ENCODE measurements at regions not wholly inside any gene's neighbourhood (a gene's known extent, or its start where the extent isn't known, plus 50 kb on each side); places are given as distances from the start of the nearest gene placed in this dataset.

DNA sequence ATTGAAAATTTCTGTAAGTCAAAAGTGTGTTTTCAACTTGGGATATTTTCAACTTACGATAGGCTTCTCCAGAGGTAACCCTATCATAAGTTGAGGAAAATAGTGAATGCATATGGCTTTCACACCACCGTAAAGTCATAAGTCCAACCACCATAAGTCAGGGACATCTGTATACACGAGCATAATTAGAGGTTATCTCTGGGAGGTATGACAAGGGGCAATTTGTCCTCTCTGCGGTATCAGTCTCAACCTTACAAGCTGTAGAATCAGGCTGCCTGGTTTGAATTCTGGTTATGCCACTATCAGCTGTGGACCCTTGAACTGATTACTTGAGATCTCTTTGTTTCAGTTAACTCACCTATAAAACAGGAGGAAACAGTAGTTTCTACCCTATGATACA, 202.9 kb upstream of the JARID2 start:
- Histone ChIP-seq H3K36me3 (ENCODE audit: low read depth) (no peaks in the 10 kb centered on the region), H3K9me3 (ENCODE audit: severe bottlenecking) (no peaks in the 10 kb centered on the region), H3K4me3 (ENCODE audit: severe bottlenecking) (no peak overlapping the region), H3K4me1 (ENCODE audit: insufficient read depth, poor library complexity, severe bottlenecking) (no peaks in the 10 kb centered on the region), H3K27me3 (ENCODE audit: insufficient read depth, poor library complexity, severe bottlenecking) (no peaks in the 10 kb centered on the region), H3K27ac (ENCODE audit: poor library complexity, severe bottlenecking) (no peak overlapping the region)
- DNase-seq (ENCODE audit: low spot score) (no peak), ATAC-seq (ENCODE audit: low read depth) (no peak)
- TF ChIP-seq, protein P1, sequence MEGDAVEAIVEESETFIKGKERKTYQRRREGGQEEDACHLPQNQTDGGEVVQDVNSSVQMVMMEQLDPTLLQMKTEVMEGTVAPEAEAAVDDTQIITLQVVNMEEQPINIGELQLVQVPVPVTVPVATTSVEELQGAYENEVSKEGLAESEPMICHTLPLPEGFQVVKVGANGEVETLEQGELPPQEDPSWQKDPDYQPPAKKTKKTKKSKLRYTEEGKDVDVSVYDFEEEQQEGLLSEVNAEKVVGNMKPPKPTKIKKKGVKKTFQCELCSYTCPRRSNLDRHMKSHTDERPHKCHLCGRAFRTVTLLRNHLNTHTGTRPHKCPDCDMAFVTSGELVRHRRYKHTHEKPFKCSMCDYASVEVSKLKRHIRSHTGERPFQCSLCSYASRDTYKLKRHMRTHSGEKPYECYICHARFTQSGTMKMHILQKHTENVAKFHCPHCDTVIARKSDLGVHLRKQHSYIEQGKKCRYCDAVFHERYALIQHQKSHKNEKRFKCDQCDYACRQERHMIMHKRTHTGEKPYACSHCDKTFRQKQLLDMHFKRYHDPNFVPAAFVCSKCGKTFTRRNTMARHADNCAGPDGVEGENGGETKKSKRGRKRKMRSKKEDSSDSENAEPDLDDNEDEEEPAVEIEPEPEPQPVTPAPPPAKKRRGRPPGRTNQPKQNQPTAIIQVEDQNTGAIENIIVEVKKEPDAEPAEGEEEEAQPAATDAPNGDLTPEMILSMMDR (IDR thresholded peaks at IDR 0.05; ENCODE audit: poor library complexity, severe bottlenecking) = no peak

DNA sequence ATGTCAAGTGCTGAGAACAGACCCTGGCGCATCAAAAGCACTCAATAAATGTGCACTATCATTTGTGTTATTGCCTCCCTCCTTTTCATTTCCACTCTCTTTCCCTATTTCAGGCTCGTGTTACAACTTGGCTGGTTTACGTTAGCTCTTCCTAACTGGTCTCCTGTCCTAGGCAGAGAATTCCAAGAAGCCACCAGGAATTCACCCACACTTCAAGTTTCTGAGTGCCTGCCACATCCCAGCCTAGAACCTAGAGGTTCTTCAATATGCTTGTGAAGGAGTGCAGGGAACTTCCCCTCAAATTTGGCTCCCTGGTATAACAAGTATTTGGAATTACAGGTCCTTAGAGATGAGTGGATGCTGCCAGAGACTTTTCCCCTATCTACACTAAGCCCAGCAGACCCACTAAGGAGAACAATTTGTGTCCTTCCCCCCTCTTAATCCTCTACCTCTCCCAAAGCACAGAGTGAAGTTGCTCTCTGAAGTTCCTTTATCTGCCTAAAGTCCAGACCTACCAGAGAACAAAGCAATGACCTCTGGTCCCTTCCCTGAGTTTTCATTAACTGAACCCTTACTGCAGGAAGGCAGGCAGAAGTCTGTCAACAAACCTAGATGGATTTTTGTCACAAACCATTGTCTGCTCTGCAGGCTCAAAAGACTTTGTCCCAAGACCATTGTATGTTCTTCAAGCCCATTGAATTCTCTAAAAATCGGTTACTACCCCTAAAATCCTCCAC, 201.6 kb upstream of the JARID2 start:
- Histone ChIP-seq H3K4me1 (ENCODE audit: insufficient read depth, poor library complexity, severe bottlenecking) (no peaks in the 10 kb centered on the region), H3K27me3 (ENCODE audit: insufficient read depth, poor library complexity, severe bottlenecking) (no peaks in the 10 kb centered on the region), H3K4me3 (ENCODE audit: severe bottlenecking) (no peak overlapping the region), H3K36me3 (ENCODE audit: low read depth) (no peaks in the 10 kb centered on the region), H3K9me3 (ENCODE audit: severe bottlenecking) (no peaks in the 10 kb centered on the region), H3K27ac (ENCODE audit: poor library complexity, severe bottlenecking) (no peak overlapping the region)
- no peak for ATAC-seq (ENCODE audit: low read depth)
- DNase-seq (ENCODE audit: low spot score) = no peak
- TF ChIP-seq, protein P1 (IDR thresholded peaks at IDR 0.05; ENCODE audit: poor library complexity, severe bottlenecking) = no peak

DNA sequence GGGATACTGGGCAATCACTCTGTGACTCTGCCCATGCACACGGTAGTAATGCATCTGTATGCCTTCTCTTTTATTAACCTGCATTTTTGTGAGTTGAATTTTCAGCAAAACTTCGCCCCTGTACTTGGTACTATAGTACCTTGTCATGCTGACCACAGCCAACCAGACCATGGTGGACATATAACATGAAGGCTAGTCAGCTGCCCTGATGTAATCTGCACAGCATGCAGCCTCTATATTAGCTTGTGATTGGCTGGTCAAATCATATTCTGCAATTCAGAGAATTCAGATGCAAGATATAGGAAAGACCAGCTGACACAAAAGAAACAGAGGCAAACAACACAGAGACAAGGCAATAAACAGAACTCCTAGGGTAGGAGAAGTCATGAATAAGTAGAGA, 200.9 kb upstream of the JARID2 start:
- TF ChIP-seq, protein P1 (IDR thresholded peaks at IDR 0.05; ENCODE audit: poor library complexity, severe bottlenecking) = no peak
- no peaks in the 10 kb centered on the region for H3K9me3 ChIP-seq (ENCODE audit: severe bottlenecking)
- ATAC-seq (ENCODE audit: low read depth) (no peak), DNase-seq (ENCODE audit: low spot score) (no peak)
- H3K4me3 ChIP-seq (ENCODE audit: severe bottlenecking) = no peak overlapping the region
- H3K4me1 ChIP-seq (ENCODE audit: insufficient read depth, poor library complexity, severe bottlenecking) = no peaks in the 10 kb centered on the region
- no peaks in the 10 kb centered on the region for H3K36me3 ChIP-seq (ENCODE audit: low read depth)
- H3K27ac ChIP-seq (ENCODE audit: poor library complexity, severe bottlenecking) = no peak overlapping the region
- H3K27me3 ChIP-seq (ENCODE audit: insufficient read depth, poor library complexity, severe bottlenecking) = no peaks in the 10 kb centered on the region

DNA sequence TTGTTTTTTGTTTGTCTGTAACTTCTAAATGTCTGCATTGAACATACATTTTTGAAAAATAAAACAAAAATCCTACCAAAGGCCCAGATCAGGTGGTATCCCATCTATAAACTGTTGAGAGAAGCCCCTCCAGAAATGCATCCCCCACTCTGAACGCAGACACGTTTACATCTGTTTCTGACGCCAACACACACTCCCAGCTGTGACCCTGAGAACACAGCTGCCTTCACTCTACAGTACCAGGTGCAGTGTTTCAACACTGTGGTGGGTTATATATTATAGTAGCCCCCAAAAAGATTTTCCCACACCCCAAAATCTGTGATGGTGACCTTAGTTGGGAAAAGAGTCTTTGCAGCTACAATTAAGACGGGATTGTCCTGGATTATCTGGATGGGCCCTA, 199.1 kb upstream of the JARID2 start:
- Histone ChIP-seq H3K27ac (ENCODE audit: poor library complexity, severe bottlenecking) (no peak overlapping the region), H3K27me3 (ENCODE audit: insufficient read depth, poor library complexity, severe bottlenecking) (no peaks in the 10 kb centered on the region), H3K4me3 (ENCODE audit: severe bottlenecking) (no peak overlapping the region), H3K4me1 (ENCODE audit: insufficient read depth, poor library complexity, severe bottlenecking) (no peaks in the 10 kb centered on the region), H3K9me3 (ENCODE audit: severe bottlenecking) (no peaks in the 10 kb centered on the region), H3K36me3 (ENCODE audit: low read depth) (no peaks in the 10 kb centered on the region)
- TF ChIP-seq, protein P1 (IDR thresholded peaks at IDR 0.05; ENCODE audit: poor library complexity, severe bottlenecking) = no peak
- no peak for DNase-seq (ENCODE audit: low spot score)
- no peak for ATAC-seq (ENCODE audit: low read depth)

DNA sequence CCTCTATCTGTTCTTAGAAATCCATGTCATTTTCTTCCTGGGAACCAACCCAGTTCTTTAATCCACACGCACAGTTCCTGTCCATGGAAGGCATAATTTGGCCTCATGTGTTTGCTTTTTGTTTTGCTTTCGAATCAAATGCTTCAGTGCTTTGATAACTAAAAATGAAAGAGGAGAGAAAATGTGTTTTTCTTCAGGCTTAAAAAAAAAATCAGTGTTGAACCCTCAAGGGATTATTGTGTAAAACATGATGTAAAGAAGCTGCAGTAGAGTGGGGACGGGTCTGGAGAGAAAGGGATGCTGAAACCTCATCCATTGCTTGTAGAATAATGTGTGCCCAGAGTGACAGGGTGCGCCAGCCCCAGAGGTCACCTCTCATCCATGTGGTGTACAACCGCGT, 197.5 kb upstream of the JARID2 start:
- DNase-seq (ENCODE audit: low spot score) = no peak
- ATAC-seq (ENCODE audit: low read depth) = no peak
- H3K4me1 ChIP-seq (ENCODE audit: insufficient read depth, poor library complexity, severe bottlenecking) = no peaks in the 10 kb centered on the region
- H3K27me3 ChIP-seq (ENCODE audit: insufficient read depth, poor library complexity, severe bottlenecking) = no peaks in the 10 kb centered on the region
- H3K36me3 ChIP-seq (ENCODE audit: low read depth) = no peaks in the 10 kb centered on the region
- no peaks in the 10 kb centered on the region for H3K9me3 ChIP-seq (ENCODE audit: severe bottlenecking)
- no peak overlapping the region for H3K4me3 ChIP-seq (ENCODE audit: severe bottlenecking)
- TF ChIP-seq, protein P1 (IDR thresholded peaks at IDR 0.05; ENCODE audit: poor library complexity, severe bottlenecking) = no peak
- H3K27ac ChIP-seq (ENCODE audit: poor library complexity, severe bottlenecking) = no peak overlapping the region
